ENCODE measurements at regions not wholly inside any gene's neighbourhood (a gene's known extent, or its start where the extent isn't known, plus 50 kb on each side); places are given as distances from the start of the nearest gene placed in this dataset.
"Not testable (repeated sequence)": the region's sequence is repeated elsewhere in the genome, so short reads cannot be mapped to it uniquely, and the experiment has no call there.

GRCh38 chr20:56724241-56724757 is 95.2 kb downstream of the TFAP2C start:
- no peak for DNase-seq (ENCODE audit: low spot score)

GRCh38 chr20:56730003-56730402 is 100.9 kb downstream of the TFAP2C start:
- no peak for DNase-seq (ENCODE audit: low spot score)

GRCh38 chr20:56730996-56731395 is 101.9 kb downstream of the TFAP2C start:
- DNase-seq (ENCODE audit: low spot score), result no peak

- DNase-seq (ENCODE audit: low spot score), result no peak
Observed at GRCh38 chr20:56731476-56731875, 102.4 kb downstream of the TFAP2C start.

GRCh38 chr20:56733967-56734366 is 104.9 kb downstream of the TFAP2C start:
- DNase-seq (ENCODE audit: low spot score), result no peak

- DNase-seq (ENCODE audit: low spot score), result no peak
Observed at GRCh38 chr20:56735084-56735642, 106.1 kb downstream of the TFAP2C start.

- no peak for DNase-seq (ENCODE audit: low spot score)
Observed at GRCh38 chr20:56736285-56736857, 107.3 kb downstream of the TFAP2C start.

- DNase-seq (ENCODE audit: low spot score), result not testable (repeated sequence)
Observed at GRCh38 chr20:56744325-56744821, 115.3 kb downstream of the TFAP2C start.

- no peak for DNase-seq (ENCODE audit: low spot score)
Observed at GRCh38 chr20:56748476-56749377, 119.6 kb downstream of the TFAP2C start.

- no peak for DNase-seq (ENCODE audit: low spot score)
Observed at GRCh38 chr20:56750430-56750829, 121.3 kb downstream of the TFAP2C start.

- no peak for DNase-seq (ENCODE audit: low spot score)
Observed at GRCh38 chr20:56752274-56752673, 123.2 kb downstream of the TFAP2C start.

- no peak for DNase-seq (ENCODE audit: low spot score)
Observed at GRCh38 chr20:56755201-56755600, 126.1 kb downstream of the TFAP2C start.

GRCh38 chr20:56756658-56757057 is 127.6 kb downstream of the TFAP2C start:
- DNase-seq (ENCODE audit: low spot score), result not testable (repeated sequence)

- no peak for DNase-seq (ENCODE audit: low spot score)
Observed at GRCh38 chr20:56758706-56759105, 129.6 kb downstream of the TFAP2C start.

GRCh38 chr20:56759741-56760278 is 130.7 kb downstream of the TFAP2C start:
- no peak for DNase-seq (ENCODE audit: low spot score)

- no peak for DNase-seq (ENCODE audit: low spot score)
Observed at GRCh38 chr20:56760610-56761009, 131.5 kb downstream of the TFAP2C start.

- DNase-seq (ENCODE audit: low spot score), result no peak
Observed at GRCh38 chr20:56761393-56761792, 132.3 kb downstream of the TFAP2C start.

- DNase-seq (ENCODE audit: low spot score), result no peak
Observed at GRCh38 chr20:56762401-56762800, 133.3 kb downstream of the TFAP2C start.

- no peak for DNase-seq (ENCODE audit: low spot score)
Observed at GRCh38 chr20:56762829-56763228, 133.7 kb downstream of the TFAP2C start.

- no peak for DNase-seq (ENCODE audit: low spot score)
Observed at GRCh38 chr20:56764671-56765070, 135.6 kb downstream of the TFAP2C start.

- no peak for DNase-seq (ENCODE audit: low spot score)
Observed at GRCh38 chr20:56765172-56766073, 136.3 kb downstream of the TFAP2C start.

Data from pons (tissue), 1 donor.